GM23338 (cell line): ENCODE measurements at regions not wholly inside any gene's neighbourhood (a gene's known extent, or its start where the extent isn't known, plus 50 kb on each side); places are given as distances from the start of the nearest gene placed in this dataset.

Source experiments
- ATAC-seq: fragments of 200-7000 bp; cut with Tn5 transposase; 3 replicates; pipeline ENCODE4 v1.9.1; 2020
- DNase-seq: peaks from one replicate; pipeline ENCODE4 v3.0.0-alpha.2; 2015; ENCODE audit warnings: low spot score
- H2AFZ ChIP-seq: fragments of 200-600 bp; sonication (generic); 2 replicates; pipeline ENCODE4 v1.8.0; 2016; ENCODE audit warnings: antibody characterized with exemption, mild to moderate bottlenecking, moderate library complexity
- H3F3A ChIP-seq: fragments of 200-600 bp; sonication (generic); replicated peaks from 2 replicates; pipeline ENCODE4 v1.8.0; 2017; ENCODE audit warnings: antibody characterized with exemption, mixed run types, low read depth
- H3K27ac ChIP-seq: fragments of 200-600 bp; sonication (generic); 2 replicates; pipeline ENCODE4 v1.6.1; 2016; ENCODE audit warnings: low read depth
- H3K27me3 ChIP-seq: fragments of 200-600 bp; sonication (generic); 2 replicates; pipeline ENCODE4 v1.8.0; 2016; ENCODE audit warnings: mild to moderate bottlenecking, mixed run types, moderate library complexity; ENCODE audit not compliant: insufficient read depth
- H3K36me3 ChIP-seq: fragments of 200-600 bp; sonication (generic); 2 replicates; pipeline ENCODE4 v1.8.0; 2016; ENCODE audit warnings: mild to moderate bottlenecking; ENCODE audit not compliant: insufficient read depth
- H3K4me1 ChIP-seq: fragments of 200-600 bp; sonication (generic); 2 replicates; pipeline ENCODE4 v1.8.0; 2016; ENCODE audit warnings: mild to moderate bottlenecking, moderate library complexity; ENCODE audit not compliant: insufficient read depth
- H3K4me2 ChIP-seq: fragments of 200-600 bp; sonication (generic); 2 replicates; pipeline ENCODE4 v1.7.1; 2017; ENCODE audit warnings: mixed run types
- H3K4me3 ChIP-seq: fragments of 200-600 bp; sonication (generic); 2 replicates; pipeline ENCODE4 v1.6.1; 2016; ENCODE audit warnings: mixed run types
- H3K79me2 ChIP-seq: fragments of 200-600 bp; sonication (generic); replicated peaks from 2 replicates; pipeline ENCODE4 v1.8.0; 2017; ENCODE audit warnings: mild to moderate bottlenecking; ENCODE audit not compliant: insufficient read depth
- H3K9me2 ChIP-seq: fragments of 200-600 bp; sonication (generic); 2 replicates; pipeline ENCODE4 v1.8.0; 2017; ENCODE audit not compliant: insufficient read depth
- H4K20me1 ChIP-seq: fragments of 200-600 bp; sonication (generic); replicated peaks from 2 replicates; pipeline ENCODE4 v1.8.0; 2017; ENCODE audit warnings: mild to moderate bottlenecking; ENCODE audit not compliant: insufficient read depth
- H3K27ac Mint-ChIP-seq: 2 replicates; pipeline ENCODE4 v1.8.0; 2020; ENCODE audit warnings: inconsistent platforms, mild to moderate bottlenecking, moderate library complexity, mixed read lengths
- H3K27me3 Mint-ChIP-seq: 3 replicates; pipeline ENCODE4 v1.8.0; 2022; ENCODE audit warnings: low read depth, mild to moderate bottlenecking, moderate library complexity, mixed read lengths, inconsistent platforms; ENCODE audit not compliant: insufficient read depth, poor library complexity
- H3K36me3 Mint-ChIP-seq: 3 replicates; pipeline ENCODE4 v1.8.0; 2021; ENCODE audit warnings: low read depth, mild to moderate bottlenecking, inconsistent platforms, moderate library complexity, mixed read lengths
- H3K4me1 Mint-ChIP-seq: 3 replicates; pipeline ENCODE4 v1.8.0; 2020; ENCODE audit warnings: mild to moderate bottlenecking, inconsistent platforms, mixed read lengths
- H3K4me3 Mint-ChIP-seq: 3 replicates; pipeline ENCODE4 v1.8.0; 2021; ENCODE audit warnings: moderate library complexity, mild to moderate bottlenecking, inconsistent platforms, mixed read lengths
- H3K9me3 Mint-ChIP-seq: 3 replicates; pipeline ENCODE4 v1.8.0; 2020; ENCODE audit warnings: moderate library complexity, mild to moderate bottlenecking, inconsistent platforms, mixed read lengths
- CREB1 ChIP-seq: fragments of 250-450 bp; sonication (Bioruptor Pico); IDR thresholded peaks from 2 replicates; pipeline ENCODE4 v1.5.0; 2020; ENCODE audit warnings: low read depth, mild to moderate bottlenecking, moderate library complexity
- EZH2 ChIP-seq: fragments of 200-600 bp; sonication (generic); IDR thresholded peaks from one replicate; pipeline ENCODE4 v1.8.0; 2017; ENCODE audit warnings: antibody characterized with exemption, mild to moderate bottlenecking, low read depth; ENCODE audit not compliant: unreplicated experiment
- EZH2phosphoT487 ChIP-seq: fragments of 200-600 bp; sonication (generic); IDR thresholded peaks from one replicate; pipeline ENCODE4 v1.8.1; 2018; ENCODE audit warnings: antibody characterized with exemption; ENCODE audit not compliant: unreplicated experiment
- JUNB ChIP-seq: IDR thresholded peaks from one replicate; pipeline ENCODE4 v1.6.1; 2016; ENCODE audit warnings: antibody characterized with exemption; ENCODE audit not compliant: unreplicated experiment
- POLR2AphosphoS5 ChIP-seq: IDR thresholded peaks from 2 replicates; pipeline ENCODE4 v1.6.1; 2016; ENCODE audit warnings: antibody characterized with exemption, low read depth
- ZNF331 ChIP-seq: fragments of 250-450 bp; sonication (Bioruptor Pico); IDR thresholded peaks from 2 replicates; pipeline ENCODE4 v1.5.0; 2020; ENCODE audit warnings: low read depth, mild to moderate bottlenecking, moderate library complexity
- ZNF462 ChIP-seq: fragments of 250-450 bp; sonication (Bioruptor Pico); IDR thresholded peaks from 2 replicates; pipeline ENCODE4 v1.5.0; 2020; ENCODE audit warnings: mild to moderate bottlenecking, moderate library complexity
- TF ChIP-seq, protein P1 (sequence below): IDR thresholded peaks from 2 replicates; pipeline ENCODE4 v1.6.1; 2016; ENCODE audit warnings: antibody characterized with exemption
- TF ChIP-seq, protein P2 (sequence below), 2 experiments: fragments of 200-600 bp in 1 of 2; sonication (generic) in 1 of 2; conservative IDR thresholded peaks; 2 replicates each; pipeline versions ENCODE4 v1.5.1 to v1.6.1; 2016 to 2017; ENCODE audit warnings: antibody characterized with exemption in 2 of 2, low read depth in 2 of 2, mild to moderate bottlenecking in 2 of 2, moderate library complexity in 1 of 2

GRCh38 chr2:18993756-18994338 is 364.6 kb downstream of the OSR1 start:
- Histone ChIP-seq H3K4me3 (no peak overlapping the region), H3K36me3 (no peaks in the 10 kb centered on the region), H3K4me1 (peaks cover 3% of the 10 kb centered on the region; the same call in 1 of the 2 replicates), H3K9me2 (peaks cover 8% of the 10 kb centered on the region), H3K4me2 (no peak overlapping the region), H3F3A (no peaks in the 10 kb centered on the region), H3K79me2 (no peaks in the 10 kb centered on the region), H2AFZ (no peak overlapping the region), H3K27ac (no peak overlapping the region), H4K20me1 (no peaks in the 10 kb centered on the region), H3K27me3 (no peaks in the 10 kb centered on the region)
- no peaks in the 10 kb centered on the region for H3K9me3 Mint-ChIP-seq
- no peak for TF ChIP-seq JUNB
- TF ChIP-seq, protein P1, sequence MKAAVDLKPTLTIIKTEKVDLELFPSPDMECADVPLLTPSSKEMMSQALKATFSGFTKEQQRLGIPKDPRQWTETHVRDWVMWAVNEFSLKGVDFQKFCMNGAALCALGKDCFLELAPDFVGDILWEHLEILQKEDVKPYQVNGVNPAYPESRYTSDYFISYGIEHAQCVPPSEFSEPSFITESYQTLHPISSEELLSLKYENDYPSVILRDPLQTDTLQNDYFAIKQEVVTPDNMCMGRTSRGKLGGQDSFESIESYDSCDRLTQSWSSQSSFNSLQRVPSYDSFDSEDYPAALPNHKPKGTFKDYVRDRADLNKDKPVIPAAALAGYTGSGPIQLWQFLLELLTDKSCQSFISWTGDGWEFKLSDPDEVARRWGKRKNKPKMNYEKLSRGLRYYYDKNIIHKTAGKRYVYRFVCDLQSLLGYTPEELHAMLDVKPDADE, result no peak
- no peak for TF ChIP-seq EZH2phosphoT487
- no peak for TF ChIP-seq CREB1 (CRISPR knock-in tag)
- no peak for TF ChIP-seq POLR2AphosphoS5
- TF ChIP-seq EZH2, result no peak
- no peak for TF ChIP-seq ZNF462 (CRISPR knock-in tag)
- TF ChIP-seq, protein P2, sequence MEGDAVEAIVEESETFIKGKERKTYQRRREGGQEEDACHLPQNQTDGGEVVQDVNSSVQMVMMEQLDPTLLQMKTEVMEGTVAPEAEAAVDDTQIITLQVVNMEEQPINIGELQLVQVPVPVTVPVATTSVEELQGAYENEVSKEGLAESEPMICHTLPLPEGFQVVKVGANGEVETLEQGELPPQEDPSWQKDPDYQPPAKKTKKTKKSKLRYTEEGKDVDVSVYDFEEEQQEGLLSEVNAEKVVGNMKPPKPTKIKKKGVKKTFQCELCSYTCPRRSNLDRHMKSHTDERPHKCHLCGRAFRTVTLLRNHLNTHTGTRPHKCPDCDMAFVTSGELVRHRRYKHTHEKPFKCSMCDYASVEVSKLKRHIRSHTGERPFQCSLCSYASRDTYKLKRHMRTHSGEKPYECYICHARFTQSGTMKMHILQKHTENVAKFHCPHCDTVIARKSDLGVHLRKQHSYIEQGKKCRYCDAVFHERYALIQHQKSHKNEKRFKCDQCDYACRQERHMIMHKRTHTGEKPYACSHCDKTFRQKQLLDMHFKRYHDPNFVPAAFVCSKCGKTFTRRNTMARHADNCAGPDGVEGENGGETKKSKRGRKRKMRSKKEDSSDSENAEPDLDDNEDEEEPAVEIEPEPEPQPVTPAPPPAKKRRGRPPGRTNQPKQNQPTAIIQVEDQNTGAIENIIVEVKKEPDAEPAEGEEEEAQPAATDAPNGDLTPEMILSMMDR (conservative IDR thresholded peaks at IDR 0.05; ENCODE audit: low read depth in 2 of 2), result no peak
- TF ChIP-seq ZNF331 (CRISPR knock-in tag), result no peak
- ATAC-seq (no peak), DNase-seq (no peak)
- no peak overlapping the region for H3K4me3 Mint-ChIP-seq
- H3K27me3 Mint-ChIP-seq, result no peaks in the 10 kb centered on the region
- H3K4me1 Mint-ChIP-seq, result peaks cover 17% of the 10 kb centered on the region; the same call in 2 of the 3 replicates
- no peak overlapping the region for H3K27ac Mint-ChIP-seq
- H3K36me3 Mint-ChIP-seq, result no peaks in the 10 kb centered on the region
